Myocyte (in vitro differentiated cells): ENCODE measurements at regions not wholly inside any gene's neighbourhood (a gene's known extent, or its start where the extent isn't known, plus 50 kb on each side); places are given as distances from the start of the nearest gene placed in this dataset.

Experiments
- DNase-seq: peaks from one replicate; pipeline ENCODE4 v3.0.0-alpha.2; 2012; ENCODE audit warnings: low read depth

GRCh38 chr3:144073698-144074097, 102.1 kb downstream of the DIPK2A start:
- no peak for DNase-seq

- DNase-seq, result no peak
Observed at GRCh38 chr3:144079634-144080033, 108.0 kb downstream of the DIPK2A start.

GRCh38 chr3:144084929-144085328, 113.3 kb downstream of the DIPK2A start:
- DNase-seq, result no peak

GRCh38 chr3:144085964-144086363, 114.3 kb downstream of the DIPK2A start:
- DNase-seq, result no peak

- DNase-seq, result no peak
Observed at GRCh38 chr3:144096016-144096415, 124.4 kb downstream of the DIPK2A start.

GRCh38 chr3:144097163-144097562, 125.5 kb downstream of the DIPK2A start:
- DNase-seq, result no peak

GRCh38 chr3:144098691-144099090, 127.1 kb downstream of the DIPK2A start:
- DNase-seq, result no peak

- DNase-seq, result no peak
Observed at GRCh38 chr3:144102421-144102820, 130.8 kb downstream of the DIPK2A start.

GRCh38 chr3:144104186-144104585, 132.6 kb downstream of the DIPK2A start:
- peak; percentile 32 for DNase-seq

- no peak for DNase-seq
Observed at GRCh38 chr3:144104679-144105078, 133.1 kb downstream of the DIPK2A start.

GRCh38 chr3:144105542-144105941, 133.9 kb downstream of the DIPK2A start:
- no peak for DNase-seq

GRCh38 chr3:144106970-144107369, 135.3 kb downstream of the DIPK2A start:
- no peak for DNase-seq

GRCh38 chr3:144107923-144108322, 136.3 kb downstream of the DIPK2A start:
- peak; percentile 31 for DNase-seq

- DNase-seq, result no peak
Observed at GRCh38 chr3:144109944-144110343, 138.3 kb downstream of the DIPK2A start.

GRCh38 chr3:144112036-144112435, 140.4 kb downstream of the DIPK2A start:
- DNase-seq, result no peak

GRCh38 chr3:144112437-144112836, 140.8 kb downstream of the DIPK2A start:
- no peak for DNase-seq

- peak; percentile 24 for DNase-seq
Observed at GRCh38 chr3:144114767-144115166, 143.1 kb downstream of the DIPK2A start.

GRCh38 chr3:144119633-144120032, 148.0 kb downstream of the DIPK2A start:
- no peak for DNase-seq

- no peak for DNase-seq
Observed at GRCh38 chr3:144121661-144122060, 150.0 kb downstream of the DIPK2A start.

- DNase-seq, result no peak
Observed at GRCh38 chr3:144127014-144127413, 155.4 kb downstream of the DIPK2A start.

- no peak for DNase-seq
Observed at GRCh38 chr3:144127700-144128099, 156.1 kb downstream of the DIPK2A start.

GRCh38 chr3:144128108-144128892, 156.7 kb downstream of the DIPK2A start:
- DNase-seq, result no peak

- DNase-seq, result peak; percentile 70
Observed at GRCh38 chr3:144129536-144130214, 158.1 kb downstream of the DIPK2A start.
